HG02870 (cell line): ENCODE measurements at regions not wholly inside any gene's neighbourhood (a gene's known extent, or its start where the extent isn't known, plus 50 kb on each side); places are given as distances from the start of the nearest gene placed in this dataset.
"Not testable (repeated sequence)": the region's sequence is repeated elsewhere in the genome, so short reads cannot be mapped to it uniquely, and the experiment has no call there.

Experiments used
- ATAC-seq: cut with Tn5 transposase; IDR thresholded peaks from one replicate; pipeline ENCODE4 v1.9.1; 2021; ENCODE audit warnings: mild to moderate bottlenecking, moderate library complexity; ENCODE audit not compliant: unreplicated experiment

DNA sequence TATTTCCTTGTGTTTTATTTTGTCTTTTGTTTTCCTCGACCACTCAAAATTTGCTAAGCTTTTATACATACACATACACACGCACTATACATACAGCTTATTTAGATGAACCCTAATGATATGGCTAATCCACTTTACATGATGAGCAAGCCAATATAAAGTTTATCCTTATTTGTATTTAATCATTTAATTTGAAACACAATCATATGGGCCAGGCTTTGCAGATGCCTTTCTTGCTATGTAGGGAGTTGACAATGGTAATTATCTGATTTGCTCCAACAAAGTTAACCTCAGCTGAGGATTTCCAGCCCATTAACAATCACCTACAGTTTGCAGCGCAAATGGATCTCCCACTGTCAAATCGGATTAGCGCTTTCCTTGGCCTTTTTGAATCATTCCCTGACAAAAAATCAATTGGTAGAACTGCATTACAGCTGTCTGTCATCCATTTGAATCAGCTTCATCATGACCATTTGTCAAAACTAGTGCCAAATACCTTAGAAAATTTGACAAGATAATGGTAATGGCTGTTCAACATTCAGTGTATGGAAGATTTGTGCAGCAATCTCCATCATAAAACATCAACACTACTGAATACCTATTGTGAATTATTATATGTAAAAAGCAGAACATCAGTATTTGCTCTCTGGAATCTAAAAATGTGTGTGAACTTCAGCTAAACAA is 352.6 kb downstream of the MRPL39 start:
- ATAC-seq = no peak

DNA sequence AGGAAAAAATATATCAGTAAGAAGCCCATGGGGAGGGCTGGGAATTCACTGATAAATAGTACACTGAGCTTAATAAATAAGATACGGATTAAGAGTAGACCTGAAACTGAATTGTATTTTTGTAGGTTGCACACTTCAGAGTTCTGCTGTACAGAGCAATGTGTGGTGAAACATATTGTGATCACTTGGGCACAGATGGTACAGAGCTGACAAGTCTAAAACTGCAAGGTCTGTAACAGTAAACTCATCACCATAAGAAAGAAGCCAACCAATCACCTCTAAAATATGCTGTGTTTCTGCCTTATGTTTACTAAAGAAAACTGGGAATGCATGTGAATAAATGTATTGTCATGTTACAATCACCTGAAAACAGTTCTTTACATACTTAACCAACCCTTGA is 360.7 kb downstream of the MRPL39 start:
- ATAC-seq = no peak

DNA sequence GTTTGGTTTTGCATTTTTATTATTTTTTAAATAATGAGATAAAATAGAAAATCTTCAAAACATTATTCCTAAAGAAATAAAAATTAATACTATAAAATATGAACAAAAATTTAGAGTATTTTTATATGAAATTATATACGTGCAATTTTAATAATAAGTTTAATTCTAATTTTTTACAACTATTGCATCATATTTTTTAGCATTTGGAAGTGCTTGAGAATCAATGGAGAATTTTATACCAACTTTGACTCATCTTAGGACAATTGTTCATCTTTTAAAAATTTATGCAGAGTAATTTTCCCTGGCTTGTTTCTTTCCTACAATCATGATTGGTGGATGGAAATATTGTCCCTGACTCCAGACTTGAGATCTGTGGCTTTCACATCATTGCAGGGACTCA is 362.5 kb downstream of the MRPL39 start:
- no peak for ATAC-seq

DNA sequence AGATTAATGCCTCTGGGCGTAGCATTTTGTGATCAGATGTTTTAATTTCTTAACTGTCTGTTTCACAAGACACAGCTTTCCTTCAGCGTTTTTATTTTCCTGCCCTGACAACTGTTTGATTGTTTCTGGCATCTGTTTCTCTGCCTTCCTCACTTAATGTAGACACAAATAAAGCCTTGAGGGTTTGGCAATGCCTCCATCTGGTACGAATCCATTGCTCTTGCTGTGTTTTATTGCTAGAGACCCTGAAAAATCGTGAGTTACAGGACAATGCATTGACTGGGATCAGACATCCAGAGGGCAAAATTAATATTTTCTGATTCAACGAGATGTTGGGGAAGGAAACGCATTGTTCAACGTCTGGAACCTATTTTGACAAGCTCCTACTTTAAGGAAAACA is 363.5 kb downstream of the MRPL39 start:
- no peak for ATAC-seq

DNA sequence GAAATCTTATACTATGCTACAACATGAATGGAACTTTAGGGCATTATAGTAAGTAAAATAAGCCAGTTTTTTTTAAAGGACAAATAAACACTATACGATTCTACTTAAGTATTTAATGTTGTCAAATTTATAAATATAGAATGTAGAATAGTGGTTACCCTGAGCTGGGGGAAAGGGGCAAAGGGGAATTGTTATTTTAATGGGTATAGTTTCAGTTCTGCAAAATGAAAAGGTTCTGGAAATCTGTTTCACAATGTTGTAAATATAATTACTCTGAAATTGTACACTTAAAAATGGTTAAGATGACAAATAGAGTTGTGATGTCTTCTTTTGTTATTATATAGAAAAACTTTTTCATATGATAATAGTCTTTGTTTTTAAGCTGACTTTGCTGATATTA is 366.3 kb downstream of the MRPL39 start:
- ATAC-seq = no peak

DNA sequence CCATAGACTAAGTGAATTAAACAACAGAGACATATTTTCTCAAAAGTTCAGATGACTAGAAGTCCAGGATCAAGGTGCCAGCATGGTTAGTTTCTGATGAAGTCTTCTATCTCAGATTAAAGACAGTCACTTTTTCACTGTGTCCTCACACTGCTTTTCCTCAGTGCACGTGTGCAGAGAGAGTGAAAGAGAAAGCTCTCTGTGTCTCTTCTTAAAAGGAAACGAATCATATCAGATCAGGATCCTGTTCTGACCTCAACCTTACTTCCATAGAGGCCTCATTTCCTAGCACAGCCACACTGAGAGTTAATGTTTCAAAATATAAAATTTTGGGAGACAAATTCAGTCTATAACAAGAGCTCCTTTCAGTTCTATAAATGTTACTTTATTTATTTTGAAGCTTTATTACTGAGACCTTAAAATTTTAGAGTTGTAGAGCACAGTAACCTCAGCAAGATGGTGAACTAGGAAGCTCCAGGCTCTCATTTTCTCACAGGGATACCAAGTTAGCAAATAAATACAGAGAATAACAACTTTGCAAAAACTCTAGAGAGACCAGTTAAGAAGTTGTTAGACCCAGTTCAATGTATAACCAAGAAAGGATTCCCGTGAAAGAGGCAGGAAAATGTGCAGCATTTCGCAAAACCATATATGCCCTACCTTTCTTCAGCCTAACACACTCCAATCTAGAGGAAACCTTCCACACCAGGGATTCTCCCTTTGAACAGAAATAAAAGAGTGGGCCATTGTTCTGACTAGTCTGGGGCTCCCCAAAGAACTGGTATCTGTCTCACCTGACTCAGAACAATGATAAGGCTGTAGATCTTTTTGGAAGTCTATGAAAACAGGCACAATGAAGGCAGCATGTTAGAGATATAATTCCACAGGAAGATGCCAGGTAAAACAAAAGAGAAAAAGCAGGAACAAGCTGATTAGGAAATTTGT is 372.2 kb downstream of the MRPL39 start:
- ATAC-seq = peak; percentile 62

DNA sequence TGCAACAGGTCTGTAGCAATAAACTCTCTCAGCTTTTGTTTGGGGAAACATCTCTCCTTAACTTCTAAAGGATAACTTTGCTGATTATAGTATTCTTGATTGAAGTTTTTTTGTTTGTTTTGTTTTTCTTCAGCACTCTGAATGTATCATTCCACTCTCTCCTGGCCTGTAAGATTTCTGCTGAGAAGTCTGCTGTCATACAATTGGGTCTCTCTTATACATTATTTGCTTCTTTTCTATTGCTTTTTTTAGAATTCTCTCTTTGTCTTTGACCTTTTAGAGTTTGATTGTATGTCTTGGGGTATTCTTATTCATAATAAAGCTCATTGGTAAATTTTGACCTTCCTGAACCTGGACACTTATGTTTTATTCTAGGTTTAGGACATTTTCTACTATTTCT is 386.3 kb downstream of the MRPL39 start:
- no peak for ATAC-seq

DNA sequence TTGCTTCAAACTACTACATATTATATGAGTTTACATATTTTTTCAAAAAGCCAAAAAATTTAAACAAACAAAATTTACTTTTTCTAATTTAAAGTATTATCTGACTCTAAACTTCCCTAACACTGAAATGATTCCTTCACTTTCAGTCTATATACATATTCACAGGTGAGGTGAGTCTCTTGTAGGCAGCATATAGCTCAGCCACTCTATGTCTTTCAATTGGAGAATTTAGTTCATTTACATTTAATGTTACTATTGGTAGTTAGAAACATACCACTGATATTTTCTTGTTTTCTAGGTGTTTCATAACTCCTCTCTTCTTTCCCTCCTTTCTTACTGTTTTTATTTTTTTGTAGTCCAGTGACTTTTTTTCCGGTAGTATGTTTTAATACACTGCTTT is 387.1 kb downstream of the MRPL39 start:
- no peak for ATAC-seq

DNA sequence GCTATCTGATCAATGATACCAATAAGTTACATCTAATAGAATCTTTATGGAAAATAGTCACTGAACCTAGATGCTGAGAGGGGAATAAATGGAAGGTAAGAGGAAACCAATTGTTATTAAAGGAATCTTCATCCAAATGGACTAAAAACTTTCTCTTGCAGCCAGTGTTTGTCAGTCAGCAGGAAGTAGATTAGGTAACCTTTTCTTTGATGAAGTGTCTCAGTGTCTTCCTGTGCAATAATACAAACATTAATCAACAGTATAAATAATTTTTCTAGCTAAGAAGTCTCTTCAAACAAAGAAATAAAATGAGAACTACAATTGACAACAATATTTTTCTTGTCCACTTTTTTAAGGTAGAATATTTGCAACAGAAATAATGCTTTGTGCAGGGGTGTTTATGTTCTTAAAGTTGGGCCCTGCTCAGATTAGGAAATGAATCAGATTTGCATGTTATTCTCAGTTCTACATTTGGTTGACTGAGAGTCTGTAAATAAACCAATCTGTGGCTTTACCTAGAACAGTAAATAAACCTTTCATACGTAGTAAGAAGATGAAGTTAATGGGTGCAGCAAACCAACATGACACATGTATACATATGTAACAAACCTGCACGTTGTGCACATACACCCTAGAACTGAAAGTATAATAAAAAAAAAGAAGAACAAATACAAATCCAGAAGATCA is 391.4 kb downstream of the MRPL39 start:
- peak; percentile 96 for ATAC-seq

DNA sequence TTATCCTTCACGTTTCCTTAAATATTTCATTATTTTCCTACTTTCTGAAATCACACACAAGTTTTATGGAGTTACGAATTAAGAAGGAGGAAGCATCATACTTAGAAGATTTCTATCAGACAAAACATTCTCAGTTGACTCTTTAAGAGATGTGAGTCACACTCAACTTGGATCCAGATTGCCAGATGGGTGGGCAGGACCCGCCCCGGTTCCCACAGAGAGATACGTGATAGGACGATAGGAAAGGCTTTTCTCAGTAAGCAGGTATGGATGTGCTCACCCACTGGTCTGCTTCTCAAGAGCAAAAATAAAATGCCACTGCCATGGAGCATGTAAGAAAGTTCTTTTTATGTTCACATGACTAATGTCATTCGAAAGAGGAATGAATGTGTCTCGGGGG is 392.6 kb downstream of the MRPL39 start:
- ATAC-seq = no peak

DNA sequence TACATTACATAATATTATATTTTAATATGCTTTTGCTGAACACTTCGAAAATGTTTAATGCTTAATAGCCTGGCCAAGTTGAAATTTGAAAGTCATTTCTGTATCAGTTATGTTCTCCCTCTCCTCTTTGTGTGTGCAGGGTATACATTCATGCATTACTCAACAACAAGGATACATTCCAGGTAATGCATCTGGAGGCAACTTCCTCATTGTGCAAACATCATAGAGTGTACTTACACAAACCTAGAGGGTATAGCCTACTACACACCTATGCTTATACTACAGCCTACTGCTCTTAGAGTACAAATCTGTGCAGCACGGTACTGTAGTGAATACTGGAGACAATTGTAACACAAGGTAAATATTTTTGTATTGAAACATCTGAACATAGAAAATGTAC is 407.3 kb downstream of the MRPL39 start:
- no peak for ATAC-seq

DNA sequence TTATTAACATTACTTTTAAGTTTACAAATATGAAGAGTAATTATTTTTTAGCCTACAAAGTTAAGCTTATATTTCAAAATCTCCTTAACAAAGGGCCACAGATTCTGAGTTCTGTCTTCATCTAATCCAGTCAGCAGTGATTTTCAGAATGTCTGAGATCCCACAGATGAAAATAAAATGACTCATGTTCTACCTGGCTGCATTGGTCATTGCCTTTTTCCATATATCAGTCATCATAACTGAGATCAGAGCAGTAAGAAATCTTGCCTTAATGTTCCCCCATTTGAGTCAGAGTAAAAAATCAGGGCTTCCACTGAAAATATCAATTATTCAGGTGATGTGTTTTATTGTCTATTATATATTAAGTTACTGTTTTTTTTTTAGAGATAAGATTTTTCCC is 416.1 kb downstream of the MRPL39 start:
- peak; percentile 62 for ATAC-seq

DNA sequence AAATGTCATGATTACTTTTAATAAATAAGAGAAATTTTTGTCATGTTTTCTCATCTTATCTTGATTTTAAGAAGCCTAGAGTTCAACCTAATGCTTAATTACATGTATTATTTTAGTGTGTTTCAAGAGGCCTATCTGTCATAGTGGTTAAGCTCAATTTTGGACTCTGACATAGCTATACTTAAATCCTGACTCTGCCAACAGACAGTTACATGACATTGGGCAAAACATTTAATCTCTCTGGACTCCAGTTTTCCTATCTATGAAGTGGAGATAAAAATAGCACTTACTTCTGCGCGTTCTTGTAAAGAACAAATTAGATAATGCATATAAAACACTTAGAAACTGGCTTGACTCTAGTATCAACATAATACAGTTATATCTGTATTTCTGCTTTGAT is 417.8 kb downstream of the MRPL39 start:
- no peak for ATAC-seq

DNA sequence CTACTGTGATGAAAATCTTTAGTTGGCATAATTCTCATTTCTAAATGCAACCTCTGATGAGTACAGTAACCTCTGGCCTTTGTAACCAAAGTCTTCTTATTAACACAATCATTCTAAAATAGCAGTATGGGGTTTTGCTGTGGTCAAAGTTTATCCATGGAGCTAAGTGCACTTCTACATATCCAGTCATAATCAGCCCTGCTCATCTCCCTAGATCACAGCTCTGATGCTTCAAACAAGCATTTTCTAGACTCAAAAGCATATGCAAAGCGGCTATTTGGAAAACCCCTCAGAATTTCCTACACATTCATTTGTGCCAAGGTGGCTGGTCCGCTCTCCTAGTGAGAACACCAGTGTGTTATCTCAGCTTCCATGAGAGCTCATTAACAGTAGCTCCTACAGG is 418.6 kb downstream of the MRPL39 start:
- peak; percentile 84 for ATAC-seq

DNA sequence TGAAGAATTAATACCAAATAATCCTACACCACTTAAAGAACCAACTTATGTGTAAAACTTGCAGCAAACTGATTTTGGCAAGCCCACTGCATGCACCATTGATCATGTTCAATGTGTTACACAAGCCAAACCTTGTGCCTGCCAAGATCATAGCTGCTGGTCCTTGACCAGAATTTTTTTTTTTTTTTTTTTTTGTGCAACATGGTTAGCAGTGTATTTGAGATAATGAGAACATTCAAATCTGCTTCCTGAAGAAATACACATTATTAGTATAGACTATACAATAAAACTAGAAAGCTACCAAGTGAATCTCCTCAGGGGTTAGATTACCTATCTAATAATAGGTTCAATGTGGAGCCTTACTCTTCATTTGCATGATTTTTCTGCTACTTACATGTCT is 421.0 kb downstream of the MRPL39 start:
- no peak for ATAC-seq

DNA sequence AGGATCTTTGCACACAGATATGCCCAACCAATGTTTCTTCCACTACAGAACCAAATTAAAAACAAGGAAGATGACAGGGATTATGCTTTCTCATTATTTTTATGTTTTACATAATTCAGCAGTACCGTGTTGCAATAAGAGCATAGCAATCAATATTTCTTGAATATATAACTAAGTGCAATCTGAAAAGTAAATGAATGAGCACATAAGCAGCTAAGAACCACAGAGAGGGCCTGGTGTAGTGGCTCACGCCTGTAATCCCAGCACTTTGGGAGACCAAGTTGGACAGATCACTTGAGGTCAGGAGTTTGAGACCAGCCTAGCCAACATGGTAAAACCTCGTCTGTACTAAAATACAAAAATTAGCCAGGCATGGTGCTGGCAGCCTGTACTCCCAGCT is 423.7 kb downstream of the MRPL39 start:
- no peak for ATAC-seq

DNA sequence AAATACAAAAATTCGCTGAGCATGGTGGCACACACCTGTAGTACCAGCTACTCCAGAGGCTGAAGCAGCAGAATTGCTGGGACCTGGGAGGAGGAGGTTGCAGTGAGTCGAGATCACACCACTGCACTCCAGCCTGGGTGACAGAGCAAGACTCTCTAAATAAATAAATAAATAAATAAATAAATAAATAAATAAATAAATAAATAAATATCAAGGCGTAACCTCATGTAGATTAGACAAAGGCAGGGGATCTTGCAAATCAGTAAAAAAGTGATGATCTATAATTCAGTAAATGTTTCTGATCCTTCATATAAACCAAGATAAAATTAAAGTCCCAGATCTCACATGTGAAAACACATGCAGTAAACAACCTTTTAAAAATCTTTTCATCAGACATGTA is 425.6 kb downstream of the MRPL39 start:
- ATAC-seq = not testable (repeated sequence)

DNA sequence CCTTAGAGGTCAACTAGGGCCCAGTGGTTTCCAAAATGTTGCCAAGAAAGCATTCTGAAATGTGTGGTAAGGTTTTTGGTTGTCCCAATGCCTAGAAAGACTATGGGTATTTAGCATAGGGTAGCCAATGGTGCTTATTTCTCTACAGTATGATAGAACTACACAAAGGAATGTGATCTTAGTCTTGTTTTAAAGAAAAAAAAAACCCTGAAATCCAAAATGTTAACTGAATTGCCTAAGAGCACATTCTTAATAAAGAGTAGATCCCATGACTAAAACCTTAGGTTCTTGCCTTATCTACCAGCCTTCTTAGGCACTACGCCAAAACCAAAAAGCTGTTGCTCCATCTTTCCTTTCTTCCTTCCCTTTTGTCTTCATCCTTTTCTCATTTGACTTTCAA is 428.2 kb downstream of the MRPL39 start:
- no peak for ATAC-seq

DNA sequence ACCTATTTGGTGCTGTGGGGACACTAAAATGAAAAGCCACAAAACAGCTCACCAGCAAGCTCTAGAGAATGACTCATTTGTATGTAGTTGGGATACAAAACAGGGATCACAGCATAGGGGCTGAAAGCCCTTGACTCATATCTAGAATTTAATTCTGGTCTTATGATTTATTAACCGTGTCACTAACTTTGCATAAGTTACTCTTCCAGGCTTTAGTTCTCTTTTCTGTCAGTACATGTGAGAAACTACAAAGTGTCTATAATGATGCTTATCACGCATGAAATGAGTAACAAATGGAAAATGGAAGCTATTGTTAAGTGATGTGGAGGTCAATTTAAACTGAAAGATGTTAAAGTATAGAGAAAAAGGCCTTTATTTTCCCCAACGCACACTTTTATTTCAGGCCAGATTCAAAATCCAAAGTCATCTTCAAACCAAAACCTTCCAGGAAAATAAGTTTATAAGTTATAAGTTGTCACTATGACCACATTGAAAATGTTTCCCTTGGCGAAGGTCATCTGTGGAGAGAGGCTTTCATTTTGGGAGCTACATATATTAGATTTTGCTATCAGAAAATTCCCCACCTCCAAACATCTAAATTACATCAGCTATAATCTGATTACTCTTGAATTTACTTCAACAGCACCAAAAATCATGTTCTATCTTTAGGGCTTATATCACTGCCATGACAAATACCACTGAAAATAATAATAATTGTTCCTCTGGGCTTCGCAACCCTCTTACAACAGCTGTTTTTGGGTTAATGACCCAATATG is 430.5 kb downstream of the MRPL39 start:
- peak; percentile 97 for ATAC-seq

DNA sequence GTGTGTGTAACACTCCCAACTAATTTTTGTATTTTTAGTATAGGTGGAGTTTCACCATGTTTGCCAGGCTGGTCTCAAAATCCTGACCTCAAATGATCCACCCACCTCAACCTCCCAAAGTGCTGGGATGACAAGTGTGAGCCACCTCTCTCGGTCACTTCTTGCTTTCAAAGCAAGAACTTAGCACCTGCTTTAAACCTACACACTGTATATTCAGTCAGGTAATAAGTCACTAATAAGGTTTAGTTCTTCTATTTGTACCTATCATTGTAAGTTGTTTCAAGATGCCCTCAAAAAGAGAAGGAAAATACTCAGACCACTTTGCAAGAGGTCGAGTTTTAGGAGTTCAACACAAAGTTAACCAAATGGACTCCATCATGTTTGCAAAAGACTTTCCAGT is 431.3 kb downstream of the MRPL39 start:
- no peak for ATAC-seq

DNA sequence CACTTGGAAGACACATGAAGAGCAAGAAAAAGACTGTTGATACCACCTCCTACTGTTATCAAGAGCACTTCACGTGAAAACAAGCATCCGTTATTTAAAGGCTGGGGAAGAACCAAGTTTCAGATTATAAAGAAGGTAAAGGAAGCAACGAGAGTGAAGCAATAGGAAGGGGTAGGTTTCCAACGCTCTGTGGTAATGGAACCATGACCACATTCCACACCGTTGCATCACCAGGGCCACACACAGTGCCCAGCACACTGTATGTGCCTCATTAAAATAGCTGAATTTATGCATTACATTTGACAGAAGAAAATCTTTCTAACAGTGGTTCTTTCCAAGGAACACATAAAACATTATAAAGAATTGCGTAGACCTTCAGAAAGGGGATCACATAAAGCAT is 435.8 kb downstream of the MRPL39 start:
- no peak for ATAC-seq
